HCT116 (cell line): ENCODE measurements at regions not wholly inside any gene's neighbourhood (a gene's known extent, or its start where the extent isn't known, plus 50 kb on each side); places are given as distances from the start of the nearest gene placed in this dataset.

ENCODE experiments used
- ATAC-seq: fragments of 200-7000 bp; cut with Tn5 transposase; 2 replicates; pipeline ENCODE4 v1.9.1; 2020; ENCODE audit warnings: mild to moderate bottlenecking, moderate library complexity
- BruUV-seq: library from RNA; stranded (reverse); fragments of 400-500 nt; replicated peaks from 2 replicates; lab custom pipeline; 2021; lab: Mats Ljungman, UMichigan
- CTCF ChIA-PET: fragments of 300-600 bp; sonication (Branson Sonifier 250); formaldehyde crosslinking; loops from one replicate; lab custom pipeline; 2021; ENCODE audit warnings: antibody characterized with exemption; lab: Charles Lee
- POLR2A ChIA-PET: fragments of 300-600, 350-600 bp; sonication (Branson Sonifier 250); formaldehyde crosslinking; loops from one replicate; lab custom pipeline; 2021; ENCODE audit warnings: antibody characterized with exemption; lab: Charles Lee
- RAD21 ChIA-PET, 2 experiments: fragments of 300-600 bp; sonication (Branson Sonifier 250); formaldehyde crosslinking; loops; one replicate each; lab custom pipeline; 2023; ENCODE audit warnings: low total read pairs in 2 of 2; ENCODE audit not compliant: uncharacterized antibody in 2 of 2, unreplicated experiment in 2 of 2, low non-redundant PET in 1 of 2; lab: Charles Lee
- DNase-seq: peaks from one replicate; pipeline ENCODE4 v3.0.0-alpha.2; 2010; ENCODE audit warnings: low read depth, low spot score
- H2AFZ ChIP-seq: fragments of 200-600 bp; shearing (Covaris generic), sonication (generic); 2 replicates; pipeline ENCODE4 v1.6.1; 2017; ENCODE audit warnings: low read depth, mixed run types, mixed read lengths, antibody characterized with exemption, low read length; ENCODE audit not compliant: poor library complexity, severe bottlenecking
- H3K27ac ChIP-seq: 2 replicates; pipeline ENCODE4 v1.5.1; 2012; ENCODE audit warnings: low read depth, low read length
- H3K27me3 ChIP-seq: fragments of 200-600 bp; sonication (generic); 2 replicates; pipeline ENCODE4 v1.6.1; 2016; ENCODE audit warnings: mixed run types, low read length, mixed read lengths; ENCODE audit not compliant: insufficient read depth
- H3K36me3 ChIP-seq, 2 experiments: fragments of 200-500 bp in 1 of 2; fragments of 200-600 bp in 1 of 2; sonication (Bioruptor generic) in 1 of 2; sonication (generic) in 1 of 2; 2 replicates each; pipeline versions ENCODE4 v1.5.1 to v1.6.1; 2014 to 2016; ENCODE audit warnings: low read length in 2 of 2, inconsistent platforms in 1 of 2, mixed read lengths in 1 of 2, mixed run types in 1 of 2; ENCODE audit not compliant: insufficient read depth in 2 of 2, control insufficient read depth in 1 of 2
- H3K4me1 ChIP-seq, 2 experiments: fragments of 200-600 bp in 1 of 2; sonication (generic) in 1 of 2; 2 replicates each; pipeline versions ENCODE4 v1.5.1 to v1.6.1; 2012 to 2017; ENCODE audit warnings: low read length in 2 of 2, inconsistent platforms in 1 of 2, mild to moderate bottlenecking in 1 of 2, mixed read lengths in 1 of 2, mixed run types in 1 of 2, moderate library complexity in 1 of 2; ENCODE audit not compliant: insufficient read depth in 2 of 2, control insufficient read depth in 1 of 2
- H3K4me2 ChIP-seq: fragments of 200-600 bp; sonication (generic); 2 replicates; pipeline ENCODE4 v1.6.1; 2017; ENCODE audit warnings: mixed run types, low read length, mixed read lengths
- H3K4me3 ChIP-seq, 2 experiments: fragments of 200-600 bp in 1 of 2; sonication (generic) in 1 of 2; replicated peaks in 1 of 2; 2 replicates each; pipeline ENCODE4 v1.5.1; 2011 to 2016; ENCODE audit warnings: low read length in 2 of 2, control low read depth in 1 of 2, low read depth in 1 of 2, mild to moderate bottlenecking in 1 of 2, mixed read lengths in 1 of 2, mixed run types in 1 of 2
- H3K79me2 ChIP-seq: fragments of 200-600 bp; sonication (generic); 2 replicates; pipeline ENCODE4 v1.6.1; 2017; ENCODE audit warnings: mild to moderate bottlenecking, mixed run types, low read length, moderate library complexity, mixed read lengths; ENCODE audit not compliant: insufficient read depth
- H3K9ac ChIP-seq: fragments of 200-600 bp; sonication (generic); 2 replicates; pipeline ENCODE4 v1.6.1; 2016; ENCODE audit warnings: low read length, mixed read lengths
- H3K9me2 ChIP-seq: fragments of 200-600 bp; sonication (generic), shearing (Covaris generic); 2 replicates; pipeline ENCODE4 v1.6.1; 2017; ENCODE audit warnings: mixed run types, mild to moderate bottlenecking, moderate library complexity; ENCODE audit not compliant: insufficient read depth
- H3K9me3 ChIP-seq, 2 experiments: fragments of 200-500 bp in 1 of 2; fragments of 200-600 bp in 1 of 2; sonication (Bioruptor generic) in 1 of 2; sonication (generic) in 1 of 2; 2 replicates each; pipeline ENCODE4 v1.6.1; 2014 to 2017; ENCODE audit warnings: low read length in 2 of 2, mixed read lengths in 2 of 2, inconsistent platforms in 1 of 2, low read depth in 1 of 2, mild to moderate bottlenecking in 1 of 2, mixed run types in 1 of 2, moderate library complexity in 1 of 2; ENCODE audit not compliant: control insufficient read depth in 1 of 2, insufficient read depth in 1 of 2
- H4K20me1 ChIP-seq: fragments of 200-600 bp; sonication (generic), shearing (Covaris generic); 2 replicates; pipeline ENCODE4 v1.6.1; 2017; ENCODE audit warnings: mixed run types, mild to moderate bottlenecking, moderate library complexity; ENCODE audit not compliant: insufficient read depth
- CBX3 ChIP-seq: IDR thresholded peaks from 2 replicates; pipeline ENCODE4 v1.6.1; 2012; ENCODE audit warnings: low read depth
- CEBPB ChIP-seq: IDR thresholded peaks from 2 replicates; pipeline ENCODE4 v1.6.1; 2012; ENCODE audit warnings: low read depth
- EGR1 ChIP-seq: IDR thresholded peaks from 2 replicates; pipeline ENCODE4 v1.6.1; 2012; ENCODE audit warnings: low read depth
- ELF1 ChIP-seq: IDR thresholded peaks from 2 replicates; pipeline ENCODE4 v1.6.1; 2012; ENCODE audit warnings: low read depth, borderline replicate concordance
- EZH2phosphoT487 ChIP-seq: fragments of 200-600 bp; IDR thresholded peaks from 2 replicates; pipeline ENCODE4 v1.6.1; 2018; ENCODE audit warnings: antibody characterized with exemption, borderline replicate concordance
- FOSL1 ChIP-seq: IDR thresholded peaks from 2 replicates; pipeline ENCODE4 v1.6.1; 2012; ENCODE audit warnings: low read depth
- JUND ChIP-seq: IDR thresholded peaks from 2 replicates; pipeline ENCODE4 v1.6.1; 2012
- POLR2A ChIP-seq: IDR thresholded peaks from 2 replicates; pipeline ENCODE4 v1.7.0; 2011; ENCODE audit warnings: borderline replicate concordance; ENCODE audit not compliant: insufficient read depth, insufficient read length; ENCODE audit errors: extremely low read depth
- SIN3A ChIP-seq: IDR thresholded peaks from 2 replicates; pipeline ENCODE4 v1.6.1; 2012; ENCODE audit warnings: low read depth
- SP1 ChIP-seq: IDR thresholded peaks from 2 replicates; pipeline ENCODE4 v1.6.1; 2012; ENCODE audit warnings: low read depth
- SRF ChIP-seq: IDR thresholded peaks from 2 replicates; pipeline ENCODE4 v1.6.1; 2012; ENCODE audit warnings: low read depth
- TCF7L2 ChIP-seq: IDR thresholded peaks from 2 replicates; pipeline ENCODE4 v1.7.0; 2011; ENCODE audit warnings: borderline replicate concordance, inconsistent platforms; ENCODE audit not compliant: insufficient read depth, insufficient read length; ENCODE audit errors: extremely low read depth
- YY1 ChIP-seq: IDR thresholded peaks from 2 replicates; pipeline ENCODE4 v1.6.1; 2011; ENCODE audit warnings: low read length, low read depth, moderate library complexity, mild to moderate bottlenecking; ENCODE audit not compliant: insufficient replicate concordance; ENCODE audit errors: extremely low read depth
- ZNF274 ChIP-seq: fragments of 200-500 bp; sonication (Bioruptor generic); IDR thresholded peaks from 2 replicates; pipeline ENCODE4 v1.6.1; 2014; ENCODE audit warnings: mild to moderate bottlenecking, low read depth, low read length, inconsistent platforms
- intact Hi-C: fragments of 100-400 bp; cut with micrococcal nuclease; formaldehyde crosslinking; loops from 2 replicates; pipeline ENCODE4 v1.10.0; 2022
- TF ChIP-seq, protein P1 (sequence below): IDR thresholded peaks from 2 replicates; pipeline ENCODE4 v1.6.1; 2012; ENCODE audit warnings: low read depth
- TF ChIP-seq, protein P2 (sequence below): IDR thresholded peaks from 2 replicates; pipeline ENCODE4 v1.6.1; 2011; ENCODE audit warnings: mild to moderate bottlenecking, low read length, moderate library complexity; ENCODE audit not compliant: insufficient replicate concordance; ENCODE audit errors: extremely low read depth
- TF ChIP-seq, protein P3 (sequence below): IDR thresholded peaks from 2 replicates; pipeline ENCODE4 v1.6.1; 2012

DNA sequence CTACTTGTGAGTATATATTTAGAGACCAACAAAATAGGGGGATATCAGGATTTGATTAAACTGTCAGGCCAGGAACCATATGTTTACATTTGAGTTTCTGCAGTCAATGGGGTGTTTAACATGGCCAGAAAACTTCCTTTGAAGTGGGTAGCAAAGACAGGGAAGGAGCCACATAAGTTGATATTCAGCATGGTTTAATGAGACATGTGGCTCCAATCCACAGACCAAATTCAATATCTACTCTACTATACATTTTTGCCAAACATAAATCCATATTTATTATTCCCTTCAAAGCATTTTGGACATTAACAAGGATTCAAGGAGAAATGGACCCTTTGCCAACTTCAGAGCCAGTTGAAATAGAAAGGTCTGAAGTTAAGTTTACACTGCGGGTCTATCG, 99.8 kb downstream of the TAF11L14 start:
- Histone ChIP-seq H3K27me3 (no peaks in the 10 kb centered on the region), H3K4me2 (no peak overlapping the region), H3K79me2 (no peaks in the 10 kb centered on the region), H3K9me3 (peaks cover 7 to 29% of the 10 kb centered on the region in 2 experiments; a peak in 2 of 4 replicates)
- ChIA-PET RAD21 (no interaction called here), POLR2A (no interaction called here)
- no peak for TF ChIP-seq ZNF274
- TF ChIP-seq, all 23 proteins: peak for 0
- intact Hi-C loops: no loop called here
- Histone ChIP-seq H3K4me1 (no peaks in the 10 kb centered on the region), H3K36me3 (no peaks in the 10 kb centered on the region), H3K9ac (no peak overlapping the region), H4K20me1 (no peaks in the 10 kb centered on the region), H2AFZ (no peak overlapping the region), H3K9me2 (no peaks in the 10 kb centered on the region), H3K4me3 (no peak overlapping the region), H3K27ac (no peak overlapping the region)
- DNase-seq: no peak
- no TSS peak for BruUV-seq
- CTCF ChIA-PET: no interaction called here
- ATAC-seq: no peak

DNA sequence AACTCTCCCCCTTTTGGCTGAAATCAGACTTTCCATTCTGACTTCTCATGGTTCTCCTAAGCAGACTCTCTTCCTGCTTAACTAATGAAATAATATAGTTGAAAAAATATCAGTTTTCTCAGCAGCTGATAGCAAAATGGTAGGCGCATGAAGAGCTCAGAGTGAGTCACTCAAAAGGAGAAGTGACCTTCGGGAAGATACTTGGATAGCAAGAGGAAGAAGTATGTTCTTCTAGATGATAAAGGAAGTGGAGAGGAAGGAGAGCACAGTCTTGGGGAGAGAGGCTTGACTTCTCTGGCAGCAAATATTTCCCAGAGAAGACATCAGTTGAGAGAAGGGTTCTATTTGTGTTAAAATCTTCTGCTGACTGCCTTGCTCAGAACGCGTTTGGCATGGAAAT, 101.5 kb downstream of the TAF11L14 start:
- H3K27me3 ChIP-seq: no peaks in the 10 kb centered on the region
- peaks cover 7 to 29% of the 10 kb centered on the region in 2 experiments; a peak in 2 of 4 replicates for H3K9me3 ChIP-seq
- RAD21 ChIA-PET: no interaction called here
- ATAC-seq: no peak
- H3K79me2 ChIP-seq: no peaks in the 10 kb centered on the region
- H3K27ac ChIP-seq: no peak overlapping the region
- H3K4me1 ChIP-seq: no peaks in the 10 kb centered on the region
- H3K9ac ChIP-seq: no peak overlapping the region
- H3K4me2 ChIP-seq: no peak overlapping the region
- no peaks in the 10 kb centered on the region for H3K36me3 ChIP-seq
- H2AFZ ChIP-seq: no peak overlapping the region
- no peak overlapping the region for H3K4me3 ChIP-seq
- no TSS peak for BruUV-seq
- no peaks in the 10 kb centered on the region for H4K20me1 ChIP-seq
- DNase-seq: no peak
- CTCF ChIA-PET: no interaction called here
- no peaks in the 10 kb centered on the region for H3K9me2 ChIP-seq
- intact Hi-C loops: no loop called here
- POLR2A ChIA-PET: no interaction called here
- TF ChIP-seq TCF7L2: no peak
- TF ChIP-seq CEBPB: no peak
- TF ChIP-seq CBX3: no peak
- TF ChIP-seq SIN3A: no peak
- no peak for TF ChIP-seq POLR2A
- no peak for TF ChIP-seq SRF
- no peak for TF ChIP-seq YY1
- no peak for TF ChIP-seq FOSL1
- TF ChIP-seq ELF1: no peak
- TF ChIP-seq EZH2phosphoT487: no peak
- TF ChIP-seq JUND: no peak
- TF ChIP-seq, protein P1, sequence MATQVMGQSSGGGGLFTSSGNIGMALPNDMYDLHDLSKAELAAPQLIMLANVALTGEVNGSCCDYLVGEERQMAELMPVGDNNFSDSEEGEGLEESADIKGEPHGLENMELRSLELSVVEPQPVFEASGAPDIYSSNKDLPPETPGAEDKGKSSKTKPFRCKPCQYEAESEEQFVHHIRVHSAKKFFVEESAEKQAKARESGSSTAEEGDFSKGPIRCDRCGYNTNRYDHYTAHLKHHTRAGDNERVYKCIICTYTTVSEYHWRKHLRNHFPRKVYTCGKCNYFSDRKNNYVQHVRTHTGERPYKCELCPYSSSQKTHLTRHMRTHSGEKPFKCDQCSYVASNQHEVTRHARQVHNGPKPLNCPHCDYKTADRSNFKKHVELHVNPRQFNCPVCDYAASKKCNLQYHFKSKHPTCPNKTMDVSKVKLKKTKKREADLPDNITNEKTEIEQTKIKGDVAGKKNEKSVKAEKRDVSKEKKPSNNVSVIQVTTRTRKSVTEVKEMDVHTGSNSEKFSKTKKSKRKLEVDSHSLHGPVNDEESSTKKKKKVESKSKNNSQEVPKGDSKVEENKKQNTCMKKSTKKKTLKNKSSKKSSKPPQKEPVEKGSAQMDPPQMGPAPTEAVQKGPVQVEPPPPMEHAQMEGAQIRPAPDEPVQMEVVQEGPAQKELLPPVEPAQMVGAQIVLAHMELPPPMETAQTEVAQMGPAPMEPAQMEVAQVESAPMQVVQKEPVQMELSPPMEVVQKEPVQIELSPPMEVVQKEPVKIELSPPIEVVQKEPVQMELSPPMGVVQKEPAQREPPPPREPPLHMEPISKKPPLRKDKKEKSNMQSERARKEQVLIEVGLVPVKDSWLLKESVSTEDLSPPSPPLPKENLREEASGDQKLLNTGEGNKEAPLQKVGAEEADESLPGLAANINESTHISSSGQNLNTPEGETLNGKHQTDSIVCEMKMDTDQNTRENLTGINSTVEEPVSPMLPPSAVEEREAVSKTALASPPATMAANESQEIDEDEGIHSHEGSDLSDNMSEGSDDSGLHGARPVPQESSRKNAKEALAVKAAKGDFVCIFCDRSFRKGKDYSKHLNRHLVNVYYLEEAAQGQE: no peak
- TF ChIP-seq SP1: no peak
- TF ChIP-seq, protein P2, sequence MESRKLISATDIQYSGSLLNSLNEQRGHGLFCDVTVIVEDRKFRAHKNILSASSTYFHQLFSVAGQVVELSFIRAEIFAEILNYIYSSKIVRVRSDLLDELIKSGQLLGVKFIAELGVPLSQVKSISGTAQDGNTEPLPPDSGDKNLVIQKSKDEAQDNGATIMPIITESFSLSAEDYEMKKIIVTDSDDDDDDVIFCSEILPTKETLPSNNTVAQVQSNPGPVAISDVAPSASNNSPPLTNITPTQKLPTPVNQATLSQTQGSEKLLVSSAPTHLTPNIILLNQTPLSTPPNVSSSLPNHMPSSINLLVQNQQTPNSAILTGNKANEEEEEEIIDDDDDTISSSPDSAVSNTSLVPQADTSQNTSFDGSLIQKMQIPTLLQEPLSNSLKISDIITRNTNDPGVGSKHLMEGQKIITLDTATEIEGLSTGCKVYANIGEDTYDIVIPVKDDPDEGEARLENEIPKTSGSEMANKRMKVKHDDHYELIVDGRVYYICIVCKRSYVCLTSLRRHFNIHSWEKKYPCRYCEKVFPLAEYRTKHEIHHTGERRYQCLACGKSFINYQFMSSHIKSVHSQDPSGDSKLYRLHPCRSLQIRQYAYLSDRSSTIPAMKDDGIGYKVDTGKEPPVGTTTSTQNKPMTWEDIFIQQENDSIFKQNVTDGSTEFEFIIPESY: no peak
- TF ChIP-seq, protein P3, sequence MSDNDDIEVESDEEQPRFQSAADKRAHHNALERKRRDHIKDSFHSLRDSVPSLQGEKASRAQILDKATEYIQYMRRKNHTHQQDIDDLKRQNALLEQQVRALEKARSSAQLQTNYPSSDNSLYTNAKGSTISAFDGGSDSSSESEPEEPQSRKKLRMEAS: no peak
- TF ChIP-seq EGR1: no peak
